Upper lobe of left lung (tissue), 6 donors: ENCODE measurements at regions not wholly inside any gene's neighbourhood (a gene's known extent, or its start where the extent isn't known, plus 50 kb on each side); places are given as distances from the start of the nearest gene placed in this dataset.

ENCODE experiments used
- ATAC-seq, 2 donors: fragments of 200-7000 bp; cut with Tn5 transposase; one replicate each; pipeline ENCODE4 v1.9.1; 2022; ENCODE audit warnings: mild to moderate bottlenecking in 2 of 2, moderate library complexity in 2 of 2; ENCODE audit not compliant: low FRiP score in 2 of 2
- DNase-seq, 2 donors: peaks; one replicate each; pipeline ENCODE4 v3.0.0-alpha.2; 2019 to 2020
- H3K27ac ChIP-seq, 4 donors: fragments of 200-600 bp; sonication (generic); one replicate each; pipeline ENCODE4 v1.5.1; 2016 to 2019
- H3K27me3 ChIP-seq, 4 donors: fragments of 200-600 bp; sonication (generic); one replicate each; pipeline ENCODE4 v1.5.1; 2017 to 2019
- H3K36me3 ChIP-seq, 4 donors: fragments of 200-600 bp; sonication (generic); one replicate each; pipeline ENCODE4 v1.5.1; 2016 to 2019
- H3K4me1 ChIP-seq, 4 donors: fragments of 200-600 bp; sonication (generic); one replicate each; pipeline ENCODE4 v1.5.1; 2018 to 2019
- H3K4me3 ChIP-seq, 4 donors: fragments of 200-600 bp; sonication (generic); one replicate each; pipeline ENCODE4 v1.5.1; 2017 to 2019; ENCODE audit warnings: mild to moderate bottlenecking in 2 of 4, moderate library complexity in 1 of 4
- H3K9me3 ChIP-seq, 4 donors: fragments of 200-600 bp; sonication (generic); one replicate each; pipeline ENCODE4 v1.5.1; 2018 to 2019
- EP300 ChIP-seq, 4 donors: sonication (generic); formaldehyde crosslinking; IDR thresholded peaks; one replicate each; pipeline ENCODE4 v1.5.1; 2017; ENCODE audit warnings: antibody characterized with exemption in 4 of 4, control low read depth in 2 of 4
- POLR2A ChIP-seq, 4 donors: fragments of 450-650 bp; IDR thresholded peaks; one replicate each; pipeline ENCODE4 v1.5.1; 2016 to 2017; ENCODE audit warnings: antibody characterized with exemption in 4 of 4, mild to moderate bottlenecking in 2 of 4
- POLR2AphosphoS5 ChIP-seq, 2 donors: sonication (generic); formaldehyde crosslinking; IDR thresholded peaks; one replicate each; pipeline ENCODE4 v1.5.1; 2017; ENCODE audit warnings: antibody characterized with exemption in 2 of 2
- WGBS, 2 donors: methylation state at CpG; one replicate each; pipeline ENCODE4 v1.1.5; 2017 to 2018; 5-methylcytosine and 5-hydroxymethylcytosine counted together
- TF ChIP-seq, protein P1 (sequence below), 6 experiments: fragments of 450-650 bp in 4 of 6; fragments of 200-600 bp in 2 of 6; sonication (generic) in 2 of 6; IDR thresholded peaks; one replicate each; pipeline ENCODE4 v1.5.1; 2016 to 2019; ENCODE audit warnings: antibody characterized with exemption in 6 of 6
- donor health status: DM: no; HTN: no; CAD: no; lungs with moderate emphysema.
- donor health status: DM: no; HTN: yes; CAD: no; lungs with severe emphysema.

GRCh38 chr12:125968413-125968812 is 903.2 kb downstream of the AACS start:
- no peak overlapping the region for H3K27ac ChIP-seq
- no peaks in the 10 kb centered on the region for H3K4me1 ChIP-seq
- H3K9me3 ChIP-seq, result no peaks in the 10 kb centered on the region
- no peak for DNase-seq
- no peaks in the 10 kb centered on the region for H3K27me3 ChIP-seq
- ATAC-seq, result no peak
- H3K36me3 ChIP-seq, result no peaks in the 10 kb centered on the region
- 81 to 87% methylated on average over 2 of the region's 2 CpGs for WGBS, 2 donors
- H3K4me3 ChIP-seq, result no peak overlapping the region
- TF ChIP-seq EP300 (IDR thresholded peaks at IDR 0.05) (no peak), POLR2AphosphoS5 (IDR thresholded peaks at IDR 0.05) (no peak), POLR2A (IDR thresholded peaks at IDR 0.05) (no peak)
- TF ChIP-seq, protein P1, sequence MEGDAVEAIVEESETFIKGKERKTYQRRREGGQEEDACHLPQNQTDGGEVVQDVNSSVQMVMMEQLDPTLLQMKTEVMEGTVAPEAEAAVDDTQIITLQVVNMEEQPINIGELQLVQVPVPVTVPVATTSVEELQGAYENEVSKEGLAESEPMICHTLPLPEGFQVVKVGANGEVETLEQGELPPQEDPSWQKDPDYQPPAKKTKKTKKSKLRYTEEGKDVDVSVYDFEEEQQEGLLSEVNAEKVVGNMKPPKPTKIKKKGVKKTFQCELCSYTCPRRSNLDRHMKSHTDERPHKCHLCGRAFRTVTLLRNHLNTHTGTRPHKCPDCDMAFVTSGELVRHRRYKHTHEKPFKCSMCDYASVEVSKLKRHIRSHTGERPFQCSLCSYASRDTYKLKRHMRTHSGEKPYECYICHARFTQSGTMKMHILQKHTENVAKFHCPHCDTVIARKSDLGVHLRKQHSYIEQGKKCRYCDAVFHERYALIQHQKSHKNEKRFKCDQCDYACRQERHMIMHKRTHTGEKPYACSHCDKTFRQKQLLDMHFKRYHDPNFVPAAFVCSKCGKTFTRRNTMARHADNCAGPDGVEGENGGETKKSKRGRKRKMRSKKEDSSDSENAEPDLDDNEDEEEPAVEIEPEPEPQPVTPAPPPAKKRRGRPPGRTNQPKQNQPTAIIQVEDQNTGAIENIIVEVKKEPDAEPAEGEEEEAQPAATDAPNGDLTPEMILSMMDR (IDR thresholded peaks at IDR 0.05), result no peak

GRCh38 chr12:125971981-125972380 is 906.7 kb downstream of the AACS start:
- no peaks in the 10 kb centered on the region for H3K27me3 ChIP-seq
- H3K36me3 ChIP-seq, result no peaks in the 10 kb centered on the region
- no peak for ATAC-seq
- H3K4me3 ChIP-seq, result no peak overlapping the region
- no peak overlapping the region for H3K27ac ChIP-seq
- TF ChIP-seq POLR2AphosphoS5 (IDR thresholded peaks at IDR 0.05), result no peak
- TF ChIP-seq, protein P1 (IDR thresholded peaks at IDR 0.05), result no peak
- TF ChIP-seq EP300 (IDR thresholded peaks at IDR 0.05), result no peak
- TF ChIP-seq POLR2A (IDR thresholded peaks at IDR 0.05), result no peak
- no peaks in the 10 kb centered on the region for H3K4me1 ChIP-seq
- DNase-seq, result no peak
- 75 to 81% methylated on average over 3 of the region's 3 CpGs for WGBS, 2 donors
- H3K9me3 ChIP-seq, result no peaks in the 10 kb centered on the region

- no peak for TF ChIP-seq POLR2A (IDR thresholded peaks at IDR 0.05)
- TF ChIP-seq EP300 (IDR thresholded peaks at IDR 0.05), result no peak
- TF ChIP-seq, protein P1 (IDR thresholded peaks at IDR 0.05), result no peak
- no peak for TF ChIP-seq POLR2AphosphoS5 (IDR thresholded peaks at IDR 0.05)
- no peaks in the 10 kb centered on the region for H3K27me3 ChIP-seq
- H3K27ac ChIP-seq, result no peak overlapping the region
- no peaks in the 10 kb centered on the region for H3K36me3 ChIP-seq
- peaks cover 0 to 2% (median 0%) of the 10 kb centered on the region in 4 donors for H3K4me1 ChIP-seq
- DNase-seq (no peak), ATAC-seq (no peak)
- WGBS, 2 donors, result 44 to 70% methylated on average over 2 of the region's 2 CpGs
- no peaks in the 10 kb centered on the region for H3K9me3 ChIP-seq
- H3K4me3 ChIP-seq, result no peak overlapping the region
These were observed 913.1 kb downstream of the AACS start for GRCh38 chr12:125978286-125978685.

GRCh38 chr12:125981610-125982253 is 916.5 kb downstream of the AACS start:
- Histone ChIP-seq H3K36me3 (no peaks in the 10 kb centered on the region), H3K4me1 (peaks cover 0 to 11% (median 5%) of the 10 kb centered on the region in 4 donors), H3K4me3 (no peak overlapping the region), H3K27ac (no peak overlapping the region), H3K9me3 (no peaks in the 10 kb centered on the region), H3K27me3 (peaks cover 0 to 8% (median 2%) of the 10 kb centered on the region in 4 donors)
- WGBS, 2 donors, result 40 to 52% methylated on average over 7 of the region's 7 CpGs
- ATAC-seq (no peak), DNase-seq (no peak)
- TF ChIP-seq POLR2A (IDR thresholded peaks at IDR 0.05) (no peak), POLR2AphosphoS5 (IDR thresholded peaks at IDR 0.05) (no peak), EP300 (IDR thresholded peaks at IDR 0.05) (no peak)
- TF ChIP-seq, protein P1 (IDR thresholded peaks at IDR 0.05), result no peak
